ENCODE measurements at regions not wholly inside any gene's neighbourhood (a gene's known extent, or its start where the extent isn't known, plus 50 kb on each side); places are given as distances from the start of the nearest gene placed in this dataset.

GRCh38 chr22:26912655-26913345 lies 255.4 kb downstream of the MIAT start:
- H3K18ac ChIP-seq (ENCODE audit: extremely low read depth, low read length) = no peak overlapping the region
- no peaks in the 10 kb centered on the region for H3K36me3 ChIP-seq (ENCODE audit: control insufficient read depth in 2 of 4, insufficient read depth in 4 of 4, low read length in 3 of 4)
- H3K27me3 ChIP-seq (replicated peaks in 1 of 4; ENCODE audit: control insufficient read depth in 3 of 4, extremely low read depth in 1 of 4, insufficient read depth in 3 of 4, low read length in 3 of 4) = peaks cover 0 to 5% (median 0%) of the 10 kb centered on the region in 4 experiments; a peak in 1 of 7 replicates
- H3K27ac ChIP-seq (ENCODE audit: low read depth, low read length) = no peak overlapping the region
- 67% methylated on average over 23 of the region's 23 CpGs; no CpG with 5 or more reads in 1 of the 2 experiments for WGBS, 2 experiments (ENCODE audit: extremely low coverage in 1 of 2, insufficient coverage in 1 of 2, insufficient read length in 1 of 2, insufficient replicate concordance in 2 of 2, low coverage in 1 of 2, low lambda C conversion rate in 2 of 2, missing lambda C conversion rate in 1 of 2)
- POLR2A ChIA-PET (ENCODE audit: partially characterized antibody) = no interaction called here
- H2AK5ac ChIP-seq (ENCODE audit: low read depth, low read length) = no peak overlapping the region
- no peak overlapping the region for H2BK12ac ChIP-seq (ENCODE audit: low read depth, low read length)
- no peaks in the 10 kb centered on the region for H3K79me2 ChIP-seq (ENCODE audit: control insufficient read depth in 1 of 2, insufficient read depth in 2 of 2, low read length in 2 of 2)
- H3K23me2 ChIP-seq (ENCODE audit: low read depth, low read length) = no peaks in the 10 kb centered on the region
- H3K4ac ChIP-seq (replicated peaks; ENCODE audit: insufficient read length, low read depth, low read length) = no peak overlapping the region
- H2AFZ ChIP-seq (ENCODE audit: low read length) = no peak overlapping the region
- FAIRE-seq (no peak), DNase-seq (ENCODE audit: low read depth in 1 of 2, low spot score in 2 of 2) (no peak)
- CTCF ChIA-PET (ENCODE audit: partially characterized antibody) = interaction anchor here (0.6 to 1.1 kb wide), 2 partner anchors 15 to 229 kb away, joined by 4 read pairs; no protein-coding TSS in a partner anchor
- H2BK20ac ChIP-seq (ENCODE audit: low read length) = no peak overlapping the region
- no peaks in the 10 kb centered on the region for H3K9me3 ChIP-seq (ENCODE audit: insufficient read depth in 2 of 2, low read depth in 1 of 2, low read length in 1 of 2)
- no peak overlapping the region for H3K14ac ChIP-seq (ENCODE audit: insufficient read length)
- no peaks in the 10 kb centered on the region for H4K20me1 ChIP-seq (replicated peaks in 1 of 2; ENCODE audit: control insufficient read depth in 1 of 2, insufficient read depth in 2 of 2, low read length in 2 of 2)
- H3K4me2 ChIP-seq (ENCODE audit: insufficient read depth in 1 of 2, low read depth in 2 of 2, low read length in 2 of 2) = no peak overlapping the region
- H4K91ac ChIP-seq (replicated peaks; ENCODE audit: insufficient read length, low read length) = no peak overlapping the region
- H2BK5ac ChIP-seq (ENCODE audit: low read depth, low read length) = no peak overlapping the region
- peaks cover 2 to 7% (median 6%) of the 10 kb centered on the region in 4 experiments; a peak in 5 of 7 replicates for H3K4me1 ChIP-seq (replicated peaks in 1 of 4; ENCODE audit: control insufficient read depth in 3 of 4, insufficient read depth in 4 of 4, low read length in 3 of 4)
- H3K56ac ChIP-seq (replicated peaks; ENCODE audit: insufficient read length, low read depth, low read length) = no peak overlapping the region
- no peak overlapping the region for H3K4me3 ChIP-seq (ENCODE audit: extremely low read depth in 1 of 4, insufficient read depth in 2 of 4, low read depth in 3 of 4, low read length in 4 of 4)
- no peak overlapping the region for H2BK15ac ChIP-seq (ENCODE audit: low read length)
- H4K8ac ChIP-seq (ENCODE audit: extremely low read depth, insufficient read depth, low read length) = no peak overlapping the region
- no peak for TF ChIP-seq NANOG (IDR thresholded peaks at IDR 0.05; ENCODE audit: insufficient read depth, low read depth, low read length, poor library complexity, severe bottlenecking)
- TF ChIP-seq POLR2A (IDR thresholded peaks at IDR 0.05; ENCODE audit: control extremely low read depth in 1 of 2, low read depth in 2 of 2, low read length in 2 of 2) = no peak
- no peak for TF ChIP-seq BRCA1 (IDR thresholded peaks at IDR 0.05; ENCODE audit: low read depth, low read length)
- no peak for TF ChIP-seq ASH2L (IDR thresholded peaks at IDR 0.05; ENCODE audit: low read length)
- no peak for TF ChIP-seq SIRT6 (IDR thresholded peaks at IDR 0.05; ENCODE audit: low read length)
- no peak for TF ChIP-seq BACH1 (IDR thresholded peaks at IDR 0.05; ENCODE audit: low read length)
- no peak for TF ChIP-seq TAF1 (IDR thresholded peaks at IDR 0.05; ENCODE audit: low read depth, low read length)
- no peak for TF ChIP-seq FOSL1 (IDR thresholded peaks at IDR 0.05; ENCODE audit: insufficient read depth, low read depth, low read length)
- no peak for TF ChIP-seq YY1 (IDR thresholded peaks at IDR 0.05; ENCODE audit: low read depth, low read length)
- no peak for TF ChIP-seq POLR2AphosphoS5 (IDR thresholded peaks at IDR 0.05; ENCODE audit: low read depth, low read length)
- TF ChIP-seq MAX (IDR thresholded peaks at IDR 0.05) = no peak
- no peak for TF ChIP-seq SIN3A (conservative IDR thresholded peaks at IDR 0.05 in 1 of 2, IDR thresholded peaks at IDR 0.05 in 1 of 2; ENCODE audit: low read depth in 1 of 2, low read length in 2 of 2)
- no peak overlapping the region for H3K9ac ChIP-seq (replicated peaks in 1 of 4; ENCODE audit: extremely low read depth in 1 of 4, low read depth in 3 of 4, low read length in 3 of 4)
- no peak overlapping the region for H3K23ac ChIP-seq (ENCODE audit: insufficient read length)
- H4K5ac ChIP-seq (ENCODE audit: insufficient read length, low read depth, low read length) = no peak overlapping the region
- H2BK120ac ChIP-seq (replicated peaks; ENCODE audit: low read depth, low read length) = no peak overlapping the region
- H3K79me1 ChIP-seq (ENCODE audit: low read depth, low read length) = no peaks in the 10 kb centered on the region

Data from H1 (cell line).